ENCODE measurements at regions not wholly inside any gene's neighbourhood (a gene's known extent, or its start where the extent isn't known, plus 50 kb on each side); places are given as distances from the start of the nearest gene placed in this dataset.
"Not testable (repeated sequence)": the region's sequence is repeated elsewhere in the genome, so short reads cannot be mapped to it uniquely, and the experiment has no call there.

DNA sequence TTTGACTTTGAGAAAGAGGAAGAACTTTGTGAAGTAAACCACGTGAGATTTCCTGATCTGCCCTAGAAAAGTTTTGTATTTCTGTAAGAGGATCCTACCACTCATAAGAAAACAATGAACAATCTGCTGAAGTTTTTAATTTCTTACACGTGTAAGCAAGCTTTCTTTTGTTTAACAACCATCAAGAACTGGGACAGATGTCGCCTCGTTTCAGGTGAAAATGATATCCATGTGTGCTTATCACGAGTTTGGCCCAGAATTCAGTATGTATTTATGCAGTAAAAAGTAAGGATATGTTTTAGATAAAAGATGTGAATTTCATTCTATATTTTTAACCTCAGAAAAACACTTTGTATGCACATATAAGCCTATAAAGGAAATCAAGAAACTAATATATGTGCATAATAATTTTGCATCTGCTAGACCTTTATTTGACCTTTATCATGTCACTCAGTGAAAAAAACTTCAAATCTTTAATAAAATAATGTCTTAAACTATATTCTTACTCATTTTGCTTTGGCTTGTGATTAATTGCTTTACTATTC is 56.9 kb upstream of the DHRS4 start:
- TF ChIP-seq, protein P1, sequence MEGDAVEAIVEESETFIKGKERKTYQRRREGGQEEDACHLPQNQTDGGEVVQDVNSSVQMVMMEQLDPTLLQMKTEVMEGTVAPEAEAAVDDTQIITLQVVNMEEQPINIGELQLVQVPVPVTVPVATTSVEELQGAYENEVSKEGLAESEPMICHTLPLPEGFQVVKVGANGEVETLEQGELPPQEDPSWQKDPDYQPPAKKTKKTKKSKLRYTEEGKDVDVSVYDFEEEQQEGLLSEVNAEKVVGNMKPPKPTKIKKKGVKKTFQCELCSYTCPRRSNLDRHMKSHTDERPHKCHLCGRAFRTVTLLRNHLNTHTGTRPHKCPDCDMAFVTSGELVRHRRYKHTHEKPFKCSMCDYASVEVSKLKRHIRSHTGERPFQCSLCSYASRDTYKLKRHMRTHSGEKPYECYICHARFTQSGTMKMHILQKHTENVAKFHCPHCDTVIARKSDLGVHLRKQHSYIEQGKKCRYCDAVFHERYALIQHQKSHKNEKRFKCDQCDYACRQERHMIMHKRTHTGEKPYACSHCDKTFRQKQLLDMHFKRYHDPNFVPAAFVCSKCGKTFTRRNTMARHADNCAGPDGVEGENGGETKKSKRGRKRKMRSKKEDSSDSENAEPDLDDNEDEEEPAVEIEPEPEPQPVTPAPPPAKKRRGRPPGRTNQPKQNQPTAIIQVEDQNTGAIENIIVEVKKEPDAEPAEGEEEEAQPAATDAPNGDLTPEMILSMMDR (conservative IDR thresholded peaks at IDR 0.05; ENCODE audit: low read length) = no peak
- no peak overlapping the region for H3K4me3 ChIP-seq (ENCODE audit: low read length)
- no peak for DNase-seq (ENCODE audit: low read depth)

DNA sequence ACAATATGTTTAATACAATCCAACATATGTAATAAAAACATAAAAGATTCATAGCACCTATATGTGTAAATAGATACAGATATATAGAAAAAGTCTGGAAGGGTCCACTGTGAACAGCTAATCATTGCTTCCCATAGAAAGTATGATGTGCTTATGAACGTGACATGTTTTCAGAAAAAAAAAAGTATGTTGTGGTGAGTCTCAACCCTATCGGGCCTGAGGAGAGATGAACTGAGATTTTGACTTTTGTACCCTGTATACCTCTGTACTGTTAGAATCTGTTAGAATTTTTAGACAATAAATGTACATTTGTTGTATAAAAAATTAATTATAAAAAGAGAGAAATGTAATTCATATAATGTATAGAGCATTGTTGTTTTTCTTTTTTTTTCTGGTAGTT is 56.3 kb upstream of the DHRS4 start:
- H3K4me3 ChIP-seq (ENCODE audit: low read length); DNase-seq (ENCODE audit: low read depth): not testable (repeated sequence)

DNA sequence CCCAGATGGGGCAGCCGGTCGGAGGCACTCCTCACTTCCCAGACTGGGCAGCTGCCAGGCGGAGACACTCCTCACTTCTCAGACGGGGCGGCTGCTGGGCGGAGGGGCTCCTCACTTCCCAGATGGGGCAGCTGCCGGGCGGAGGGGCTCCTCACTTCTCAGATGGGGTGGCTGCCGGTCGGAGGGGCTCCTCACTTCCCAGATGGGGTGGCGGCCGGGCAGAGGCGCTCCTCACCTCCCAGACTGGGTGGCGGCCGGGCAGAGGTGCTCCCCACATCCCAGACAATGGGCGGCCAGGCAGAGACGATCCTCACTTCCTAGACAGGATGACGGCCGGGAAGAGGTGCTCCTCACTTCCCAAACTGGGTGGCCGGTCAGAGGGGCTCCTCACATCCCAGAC is 55.2 kb upstream of the DHRS4 start:
- DNase-seq (ENCODE audit: low read depth) = not testable (repeated sequence)

DNA sequence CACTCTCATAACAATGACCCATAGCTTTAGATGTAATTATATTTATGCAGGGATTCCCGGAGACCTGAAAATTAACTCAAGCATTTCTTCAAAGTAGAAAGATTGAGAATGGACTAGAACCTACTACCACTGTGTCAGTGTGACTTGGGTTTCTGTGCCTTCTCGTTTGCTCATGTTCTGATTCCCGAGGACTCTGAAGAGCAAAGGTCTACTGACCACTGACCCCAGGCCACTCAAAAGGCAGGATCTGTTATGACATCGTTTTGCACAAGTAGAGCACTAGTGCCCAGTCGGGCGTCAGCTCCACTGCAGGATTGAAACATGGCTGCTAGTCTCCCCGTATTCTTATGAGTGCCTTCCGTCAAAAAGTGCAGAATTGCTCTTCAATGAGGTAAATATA is 53.8 kb upstream of the DHRS4 start:
- TF ChIP-seq, protein P1 (conservative IDR thresholded peaks at IDR 0.05; ENCODE audit: low read length) = no peak
- H3K4me3 ChIP-seq (ENCODE audit: low read length) = no peak overlapping the region
- no peak for DNase-seq (ENCODE audit: low read depth)

More for the DNA sequence above, 55.2 kb upstream of the DHRS4 start:
- not testable (repeated sequence) for H3K4me3 ChIP-seq (ENCODE audit: low read length)

DNA sequence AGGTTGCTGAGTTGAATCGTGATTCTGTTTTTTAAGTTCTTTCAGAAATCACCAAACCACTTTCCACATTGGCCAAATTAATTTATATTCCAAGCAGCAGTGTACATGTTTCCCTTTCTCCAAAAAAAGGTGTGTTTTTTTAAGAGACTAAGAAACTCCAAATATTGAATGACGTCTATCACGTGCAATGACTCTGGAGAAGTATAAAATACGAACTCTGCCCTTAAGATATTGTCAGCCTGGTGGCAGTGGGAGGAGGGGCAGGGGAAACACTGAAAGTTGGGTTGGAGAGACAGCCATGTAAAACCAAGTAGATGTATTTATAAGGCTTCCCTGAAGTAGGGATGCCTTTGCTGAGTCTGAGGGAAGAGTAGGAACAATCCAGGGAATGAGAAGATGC is 50.1 kb upstream of the DHRS4 start:
- DNase-seq (ENCODE audit: low read depth) = no peak
- H3K4me3 ChIP-seq (ENCODE audit: low read length) = no peak overlapping the region
- TF ChIP-seq, protein P1 (conservative IDR thresholded peaks at IDR 0.05; ENCODE audit: low read length) = no peak
